Posterior cingulate gyrus (tissue), 11 donors: ENCODE measurements at regions not wholly inside any gene's neighbourhood (a gene's known extent, or its start where the extent isn't known, plus 50 kb on each side); places are given as distances from the start of the nearest gene placed in this dataset.
"Not testable (repeated sequence)": the region's sequence is repeated elsewhere in the genome, so short reads cannot be mapped to it uniquely, and the experiment has no call there.

Experiments used
- DNase-seq, 10 donors: peaks; one replicate each; pipeline versions ENCODE4 v3.0.0 to v3.0.0-alpha.2; 2020 to 2021; ENCODE audit warnings: mixed read lengths in 3 of 10
- intact Hi-C: fragments of 100-400 bp; cut with DNase I; formaldehyde crosslinking; loops from one replicate; pipeline ENCODE4 v1.15.1; 2023

DNA sequence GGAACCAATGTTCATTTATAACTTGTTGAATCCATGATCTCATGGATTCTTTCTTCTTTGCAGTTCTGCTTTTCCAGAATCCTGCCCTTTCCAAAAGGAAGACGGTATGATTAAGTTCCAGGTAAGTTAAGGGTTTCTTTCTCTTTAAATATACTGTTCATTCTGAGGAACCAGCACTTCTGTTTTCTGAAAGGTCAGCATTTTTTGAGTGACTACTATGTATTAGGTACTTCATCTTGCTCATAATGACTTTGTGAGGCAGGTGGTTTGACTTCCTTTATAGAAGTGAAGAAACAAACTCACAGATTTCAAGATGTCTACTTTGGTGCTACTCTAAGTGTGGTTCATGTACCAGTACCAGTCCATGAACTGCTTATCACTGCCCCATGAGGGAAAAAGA is 107.4 kb upstream of the GPR39 start:
- intact Hi-C loops, DNase-seq: not testable (repeated sequence)

DNA sequence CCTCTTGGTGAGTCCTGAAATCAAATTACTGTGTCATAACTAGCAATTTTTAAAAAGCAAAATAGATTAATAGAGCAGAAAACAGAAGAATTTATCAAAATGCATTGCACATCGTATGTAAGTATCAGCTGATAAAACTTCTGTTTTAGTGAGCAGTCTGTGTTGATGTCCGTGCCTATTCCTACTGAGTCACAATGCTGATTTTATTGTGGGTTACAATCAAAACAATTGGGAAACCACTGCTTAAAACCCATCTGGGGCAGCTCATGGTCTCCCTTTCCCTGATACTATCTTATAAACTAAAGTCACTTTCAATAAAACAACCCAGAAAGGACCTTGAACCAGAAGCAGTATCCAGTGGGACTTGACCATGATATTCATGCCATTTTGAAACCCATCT is 101.1 kb upstream of the GPR39 start:
- intact Hi-C loops, DNase-seq: not testable (repeated sequence)

DNA sequence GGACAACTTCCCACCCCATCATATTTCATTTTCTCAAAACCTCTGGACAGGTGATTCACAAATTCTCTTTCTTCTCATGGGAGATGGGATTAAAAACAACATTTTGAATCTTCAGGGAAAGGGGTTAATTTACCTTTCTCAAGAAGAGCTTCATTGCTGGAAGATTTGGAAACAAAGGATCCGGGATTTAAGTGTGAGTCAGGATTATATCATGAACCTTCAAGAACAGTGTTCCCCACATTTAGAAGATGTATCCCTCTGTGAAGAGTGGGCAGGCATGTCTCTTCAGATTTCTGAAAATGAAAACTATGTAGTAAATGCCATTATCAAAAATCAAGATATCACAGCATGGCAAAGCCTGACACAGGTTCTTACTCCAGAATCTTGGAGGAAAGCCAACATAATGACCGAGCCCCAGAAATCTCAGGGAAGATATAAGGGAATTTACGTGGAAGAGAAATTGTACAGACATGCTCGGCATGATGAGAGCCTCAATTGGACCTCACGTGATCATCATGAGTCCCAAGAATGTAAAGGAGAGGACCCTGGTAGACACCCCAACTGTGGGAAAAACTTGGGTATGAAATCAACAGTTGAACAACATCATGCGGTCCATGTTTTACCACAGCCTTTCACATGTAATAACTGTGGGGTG is 99.5 kb upstream of the GPR39 start:
- DNase-seq, intact Hi-C loops: not testable (repeated sequence)

DNA sequence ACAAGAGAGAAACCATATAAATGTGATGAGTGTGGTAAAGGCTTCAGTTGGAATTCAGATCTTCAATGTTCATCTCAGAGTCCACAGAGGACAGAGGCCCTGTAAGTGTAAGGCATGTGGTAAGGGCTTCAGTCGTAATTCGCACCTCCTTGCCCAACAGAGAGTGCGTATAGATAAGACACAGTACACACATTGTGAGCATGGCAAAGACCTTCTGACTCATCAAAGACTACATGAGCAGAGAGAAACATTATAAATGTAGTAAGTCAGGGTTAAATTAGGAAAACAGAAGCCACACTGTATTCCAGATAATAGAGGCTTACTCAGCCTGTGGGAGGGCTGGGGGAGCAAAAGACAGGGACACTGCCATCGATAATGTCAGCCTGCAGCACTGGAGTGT is 98.1 kb upstream of the GPR39 start:
- intact Hi-C loops, DNase-seq: not testable (repeated sequence)

DNA sequence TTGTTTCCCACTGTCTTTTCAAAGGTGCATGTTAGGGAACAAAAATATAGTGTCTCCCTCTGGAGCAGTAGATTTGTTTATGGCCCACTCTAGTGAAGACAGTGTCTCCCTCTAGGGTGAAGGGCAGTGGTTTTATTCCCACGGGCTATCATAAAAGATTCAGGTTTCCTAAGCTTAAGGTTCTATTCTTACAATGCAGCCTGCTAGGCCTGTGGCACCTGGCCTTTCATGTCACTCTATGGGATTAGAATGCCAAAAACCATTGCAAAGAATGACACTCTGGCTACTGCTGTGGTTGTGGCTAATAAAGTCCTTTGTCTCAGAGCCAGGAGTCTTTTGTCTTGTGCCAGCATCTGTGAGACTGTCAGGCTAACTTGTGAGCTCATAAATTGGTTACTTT is 92.6 kb upstream of the GPR39 start:
- intact Hi-C loops, result not testable (repeated sequence)

DNA sequence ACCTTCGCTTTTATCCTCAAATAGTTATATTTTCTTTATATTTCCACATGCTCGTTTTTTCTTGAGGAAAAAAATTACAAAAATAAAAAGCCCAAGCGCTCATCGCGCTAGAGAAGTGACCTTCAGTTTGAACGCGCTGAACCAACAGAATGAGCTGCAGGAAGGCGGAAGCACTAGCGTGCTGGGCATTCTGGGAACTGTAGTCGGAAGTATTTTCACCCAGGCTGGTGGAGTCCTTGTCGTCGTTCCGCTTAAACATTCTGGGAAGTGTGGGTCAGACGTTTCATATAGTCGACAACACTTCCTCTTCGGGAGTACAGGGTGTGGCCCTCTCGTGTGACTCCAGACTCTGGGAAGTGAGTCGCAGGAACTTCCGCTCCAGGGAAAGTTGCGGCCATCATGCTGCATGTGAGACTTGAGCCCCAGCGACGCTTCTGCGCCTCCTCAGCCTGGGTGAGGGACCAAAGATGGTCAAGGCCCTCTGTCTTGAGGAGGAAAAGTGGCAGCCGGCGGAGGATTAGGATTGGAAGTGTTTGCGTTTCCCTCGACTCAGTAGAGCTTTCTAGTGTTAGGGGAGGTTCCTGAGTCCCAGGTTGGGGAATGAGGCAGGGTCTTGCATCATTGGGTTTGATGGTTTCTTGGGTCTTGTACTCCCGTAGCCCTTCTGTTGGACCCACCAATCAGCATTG is 84.1 kb upstream of the GPR39 start:
- DNase-seq, intact Hi-C loops: not testable (repeated sequence)

More for the DNA sequence above, 92.6 kb upstream of the GPR39 start:
- DNase-seq, result not testable (repeated sequence)

DNA sequence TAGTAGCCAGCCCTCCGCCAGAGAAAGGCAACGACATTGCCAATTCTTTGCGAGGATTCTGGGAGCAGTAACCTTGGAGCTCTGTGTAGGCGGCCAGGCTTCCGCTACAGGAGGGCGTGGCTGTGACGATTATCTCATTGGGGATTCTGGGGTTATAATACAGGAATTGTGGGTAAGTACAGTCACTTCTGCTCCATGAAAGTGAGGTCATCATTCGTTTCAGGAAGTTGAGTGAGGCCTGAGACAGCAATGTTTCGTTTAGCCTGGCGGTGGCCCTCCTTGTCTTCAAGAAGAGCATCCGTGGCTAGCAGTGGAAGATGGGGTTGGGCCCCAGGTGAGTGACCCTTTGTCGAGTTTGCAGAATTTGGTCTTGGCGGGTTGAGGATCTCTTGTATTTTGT is 79.5 kb upstream of the GPR39 start:
- intact Hi-C loops, DNase-seq: not testable (repeated sequence)

DNA sequence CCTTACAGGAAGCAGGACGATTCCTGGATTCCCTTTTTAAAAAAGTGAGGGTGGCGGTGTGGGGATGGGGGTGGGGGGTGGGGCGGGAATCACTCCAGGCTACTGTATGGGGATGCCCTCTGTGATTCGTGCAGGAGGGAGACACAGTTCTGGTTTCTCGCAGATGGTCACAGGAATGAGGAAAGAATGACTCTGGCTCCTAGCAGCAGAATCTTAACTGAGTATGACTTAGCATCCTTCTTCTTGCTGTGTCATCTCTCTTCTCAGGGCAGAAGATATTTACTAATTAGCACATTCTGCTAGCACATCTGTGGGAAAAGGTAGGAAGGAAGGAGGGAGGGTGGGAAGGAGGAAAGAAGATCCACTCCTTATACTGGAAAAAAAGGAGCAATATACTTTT is 78.8 kb upstream of the GPR39 start:
- intact Hi-C loops, DNase-seq: not testable (repeated sequence)

DNA sequence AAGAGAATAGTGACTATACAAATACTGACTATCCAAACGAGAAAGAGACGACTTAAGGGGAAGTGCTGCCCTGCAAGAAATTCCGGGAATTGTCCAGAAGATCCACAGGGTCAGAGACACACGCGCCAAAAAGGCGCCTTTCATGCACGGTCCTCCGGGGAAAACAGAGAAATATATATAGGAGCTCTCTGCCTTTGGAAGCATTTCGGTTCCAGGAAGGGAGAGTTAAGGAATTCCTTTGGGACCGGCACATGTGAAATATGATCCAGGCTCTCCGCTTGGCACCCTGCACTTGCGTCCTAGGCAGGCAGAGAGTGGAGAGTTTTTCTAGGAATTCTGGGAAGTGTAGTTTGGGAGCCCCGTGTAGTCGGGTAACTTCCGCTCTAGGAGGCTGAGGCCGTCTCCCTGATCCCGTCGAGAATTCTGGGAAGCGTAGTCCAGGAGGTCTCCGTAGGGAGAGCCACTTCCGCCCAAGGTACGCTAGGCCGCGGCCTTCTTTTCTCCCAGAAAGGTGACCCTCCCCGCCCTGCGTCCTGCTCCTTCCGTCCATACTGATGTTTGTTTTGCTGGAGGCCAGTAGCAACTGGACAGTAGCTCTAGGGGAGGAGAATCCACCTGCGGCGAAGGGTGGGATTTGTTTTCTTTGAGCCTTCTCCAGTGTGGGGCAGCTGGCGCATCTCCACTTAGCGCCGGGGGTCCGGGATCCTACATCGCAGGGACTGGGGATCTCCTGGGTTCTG is 69.4 kb upstream of the GPR39 start:
- intact Hi-C loops, result not testable (repeated sequence)
- peak; percentile 80 to 98 (median 86) for DNase-seq

DNA sequence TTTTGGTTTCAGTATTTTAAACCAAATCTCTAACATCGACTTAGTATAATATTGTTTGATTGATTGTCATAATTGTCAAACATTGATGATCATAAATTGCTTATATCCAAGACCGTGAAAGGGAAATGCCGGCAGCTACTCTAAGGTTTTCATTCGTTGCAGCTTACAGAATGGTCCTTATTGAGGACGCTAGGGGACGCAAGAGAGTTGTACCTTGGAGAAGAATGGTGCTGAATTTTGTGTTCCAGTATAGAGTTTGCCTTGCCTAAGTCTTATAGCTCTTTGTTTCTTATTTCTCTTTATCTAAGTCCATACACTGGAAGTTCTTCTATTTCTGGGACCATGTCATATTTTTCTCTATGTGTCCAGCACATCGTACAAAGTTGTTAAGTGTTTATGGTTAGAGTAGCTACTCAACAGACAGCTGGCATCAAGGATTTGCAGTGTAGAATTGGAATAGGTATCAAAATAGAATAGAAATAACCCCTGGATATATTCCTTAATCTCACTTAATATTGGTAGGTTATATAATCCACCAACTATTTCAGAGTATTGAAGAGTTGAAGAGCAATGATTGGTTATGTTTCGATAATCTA is 67.4 kb upstream of the GPR39 start:
- DNase-seq, result peak in 5 of 10 donors; percentile 10 to 49 (median 32)
- intact Hi-C loops, result not testable (repeated sequence)

DNA sequence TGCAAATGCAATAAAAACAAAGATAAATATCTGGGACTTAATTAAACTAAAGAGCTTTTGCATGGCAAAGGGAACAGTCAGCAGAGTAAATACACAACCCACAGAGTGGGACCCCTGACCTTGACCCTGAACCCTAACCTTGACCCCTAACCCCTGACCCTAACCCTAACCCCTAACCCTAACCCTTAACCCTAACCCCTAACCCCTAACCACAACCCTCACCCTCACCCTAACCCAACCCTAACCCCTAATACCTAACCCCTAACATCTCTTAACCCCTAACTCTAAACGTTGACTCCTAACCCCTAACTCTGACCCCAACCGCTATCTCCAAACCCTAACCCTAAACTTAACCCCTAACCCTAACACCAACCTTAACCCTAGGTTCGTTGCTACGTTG is 64.9 kb upstream of the GPR39 start:
- DNase-seq, intact Hi-C loops: not testable (repeated sequence)

DNA sequence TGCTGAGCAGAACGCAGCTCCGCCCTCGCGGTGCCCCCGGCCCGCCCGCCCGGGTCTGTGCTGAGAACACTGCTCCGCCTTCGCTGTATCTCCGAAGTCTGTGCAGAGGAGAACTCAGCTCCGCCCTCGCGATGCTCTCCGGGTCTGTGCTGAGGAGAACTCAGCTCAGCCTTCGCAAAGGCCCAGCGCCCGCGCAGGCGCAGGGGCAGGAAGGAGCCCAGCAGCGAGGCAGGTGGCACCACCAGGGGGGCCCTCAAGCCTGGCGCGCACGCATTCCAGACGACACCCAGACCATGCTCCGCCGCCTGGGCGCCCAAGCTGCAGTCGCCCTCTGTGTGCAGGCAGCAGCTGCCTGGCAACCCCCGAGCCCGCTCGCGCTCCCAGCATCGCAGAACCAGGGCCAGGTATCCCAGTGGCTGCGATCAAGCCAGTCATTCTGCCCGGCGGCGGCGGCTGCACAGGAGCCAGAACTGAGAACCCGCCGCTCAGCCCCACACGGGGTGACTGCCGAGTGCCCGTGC is 64.1 kb upstream of the GPR39 start:
- DNase-seq, result peak; percentile 48 to 97 (median 80)
- intact Hi-C loops, result not testable (repeated sequence)

DNA sequence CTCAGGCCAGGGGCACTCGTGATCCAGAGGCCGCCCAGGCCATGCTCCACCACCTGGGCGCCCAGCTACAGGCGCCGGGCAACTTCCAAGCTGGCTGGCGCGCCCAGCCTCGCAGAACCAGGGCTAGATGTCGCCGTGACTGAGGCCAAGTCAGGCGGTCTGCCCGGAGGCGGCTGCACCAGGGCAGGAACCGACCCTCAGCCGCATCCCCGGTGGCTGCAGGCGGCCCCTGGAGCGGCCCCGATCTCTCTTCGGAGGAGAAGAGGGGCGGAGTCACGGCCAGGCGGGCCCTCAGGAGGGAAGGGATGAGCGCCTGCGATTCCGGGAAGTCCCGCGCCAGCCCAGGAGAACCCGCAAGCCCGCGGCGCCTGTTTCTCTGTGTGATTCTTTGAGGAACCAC is 63.2 kb upstream of the GPR39 start:
- peak; percentile 50 to 96 (median 68) for DNase-seq
- intact Hi-C loops, result not testable (repeated sequence)

DNA sequence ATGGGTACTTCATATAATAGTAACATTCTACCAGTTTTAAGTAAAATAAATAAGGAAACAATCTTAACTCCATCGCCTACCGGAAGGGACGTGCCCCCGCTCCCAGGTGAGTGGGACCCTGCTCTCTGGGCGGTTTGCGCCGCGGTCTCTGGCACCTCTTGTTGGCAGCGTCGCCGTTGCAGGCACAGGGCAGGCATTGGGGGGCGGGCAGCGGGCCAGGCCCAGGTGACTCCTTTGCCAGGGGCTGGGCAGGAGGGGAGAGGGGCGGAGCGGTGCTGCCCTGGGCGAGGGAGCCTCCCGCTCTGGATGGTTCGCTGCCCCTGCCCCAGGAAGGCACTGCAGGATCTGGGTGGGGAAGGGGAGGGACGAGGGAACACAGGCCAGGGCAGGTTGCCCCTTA is 55.6 kb upstream of the GPR39 start:
- DNase-seq, result peak in 3 of 10 donors; percentile 74 to 84 (median 79)
- intact Hi-C loops, result not testable (repeated sequence)

DNA sequence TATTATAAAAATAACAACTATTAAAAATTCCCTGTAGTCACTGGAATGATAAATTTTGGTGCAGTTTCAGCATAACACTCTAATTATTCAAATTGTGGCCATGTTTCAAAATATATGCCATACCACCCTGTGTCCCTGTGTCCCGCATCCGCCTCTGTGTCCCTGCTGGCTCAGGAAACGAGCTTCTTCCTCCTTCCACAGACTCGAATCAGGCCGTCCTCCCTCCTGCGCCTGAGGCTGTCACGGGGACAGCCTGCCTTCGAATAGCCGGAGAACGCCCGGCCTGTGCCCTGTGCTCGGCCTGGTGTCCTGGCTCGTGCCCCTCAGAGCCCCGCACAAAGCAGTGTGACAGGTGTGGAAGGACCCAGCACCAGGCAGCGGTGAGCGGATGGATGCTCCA is 55.1 kb upstream of the GPR39 start:
- peak in 2 of 10 donors; percentile 77 to 84 for DNase-seq
- intact Hi-C loops, result not testable (repeated sequence)

DNA sequence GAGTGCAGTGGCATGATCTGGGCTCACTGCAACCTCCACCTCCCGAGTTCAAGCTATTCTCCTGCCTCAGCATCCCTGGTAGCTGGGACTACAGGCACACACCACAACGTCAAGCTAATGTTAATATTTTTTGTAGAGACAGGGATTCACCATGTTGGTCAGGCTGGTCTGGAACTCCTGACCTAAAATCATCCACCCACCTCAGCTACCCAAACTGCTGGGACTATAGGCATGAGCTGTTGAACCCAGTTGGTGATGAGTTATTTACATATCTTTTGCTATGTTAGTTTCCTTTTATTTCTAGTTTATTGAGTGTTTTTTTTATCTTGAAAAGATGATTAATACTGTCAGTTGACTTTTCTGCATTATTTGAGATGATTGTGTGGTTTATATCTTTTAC is 53.3 kb upstream of the GPR39 start:
- DNase-seq, intact Hi-C loops: not testable (repeated sequence)

DNA sequence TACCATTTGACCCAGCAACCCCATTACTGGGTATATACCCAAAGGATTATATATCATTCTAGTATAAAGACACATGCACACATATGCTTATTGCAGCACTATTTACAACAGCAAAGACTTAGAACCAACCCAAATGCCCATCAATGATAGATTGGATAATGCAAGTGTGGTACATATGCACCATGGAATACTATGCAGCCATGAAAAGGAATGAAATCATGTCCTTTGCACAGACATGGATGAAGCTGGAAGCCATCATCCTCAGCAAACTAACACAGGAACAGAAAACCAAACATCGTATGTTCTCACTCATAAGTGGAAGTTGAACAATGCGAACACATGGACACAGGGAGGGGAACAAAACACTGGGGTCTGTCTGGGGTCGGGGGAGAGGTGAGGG is 50.6 kb upstream of the GPR39 start:
- DNase-seq, intact Hi-C loops: not testable (repeated sequence)

DNA sequence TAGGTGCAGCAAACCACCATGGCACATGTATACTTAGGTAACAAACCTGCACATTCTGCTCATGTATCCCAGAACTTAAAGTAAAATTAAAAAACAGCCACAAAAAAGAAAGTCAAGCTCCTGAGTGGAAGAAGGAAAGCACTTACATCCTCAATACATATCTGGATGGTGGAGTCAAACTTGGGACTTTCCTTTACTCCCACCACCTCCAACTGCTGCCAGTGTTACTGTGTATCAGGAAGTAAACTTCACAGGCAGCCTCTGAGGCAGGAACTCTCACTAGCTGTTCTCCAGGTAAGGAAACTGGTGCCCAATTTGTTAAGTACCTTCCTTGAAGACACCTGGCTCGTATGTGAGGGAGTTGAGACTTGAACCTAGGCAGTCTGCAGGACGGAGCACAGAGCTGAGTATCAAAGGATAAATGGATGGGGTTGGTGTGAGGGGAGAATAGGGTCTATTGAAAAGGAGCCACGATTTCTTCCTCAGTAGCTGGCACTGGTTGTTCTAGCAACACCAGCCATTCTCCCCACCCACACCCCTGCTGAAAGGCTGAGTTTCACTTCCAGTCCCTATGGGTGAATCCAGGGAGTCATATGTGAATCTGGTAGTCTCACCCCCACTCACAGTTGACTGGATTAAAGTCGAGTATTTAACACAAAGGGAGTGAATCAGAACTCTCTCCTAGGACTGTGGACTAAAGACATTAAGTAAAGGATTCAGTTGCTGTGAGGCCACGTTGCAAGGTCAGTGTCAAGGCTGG is 50.0 kb upstream of the GPR39 start:
- no peak for DNase-seq
- intact Hi-C loops, result no loop called here
